Stomach smooth muscle (tissue), 2 donors: ENCODE measurements at regions not wholly inside any gene's neighbourhood (a gene's known extent, or its start where the extent isn't known, plus 50 kb on each side); places are given as distances from the start of the nearest gene placed in this dataset.

Source experiments
- H3K27ac ChIP-seq: one replicate; pipeline ENCODE4 v1.7.0; 2013; ENCODE audit warnings: mild to moderate bottlenecking, low read length, inconsistent platforms
- H3K27me3 ChIP-seq, 2 donors: one replicate each; pipeline ENCODE4 v1.7.0; 2013; ENCODE audit warnings: low read length in 2 of 2; ENCODE audit not compliant: insufficient read depth in 2 of 2, control insufficient read depth in 1 of 2
- H3K36me3 ChIP-seq, 2 donors: one replicate each; pipeline ENCODE4 v1.7.0; 2013; ENCODE audit warnings: low read length in 2 of 2; ENCODE audit not compliant: control insufficient read depth in 2 of 2, insufficient read depth in 2 of 2
- H3K4me1 ChIP-seq: one replicate; pipeline ENCODE4 v1.7.0; 2013; ENCODE audit warnings: low read length; ENCODE audit not compliant: control insufficient read depth, insufficient read depth
- H3K4me3 ChIP-seq, 2 donors: one replicate each; pipeline ENCODE4 v1.7.0; 2013; ENCODE audit warnings: low read length in 2 of 2
- H3K9ac ChIP-seq, 2 donors: one replicate each; pipeline ENCODE4 v1.7.0; 2013; ENCODE audit warnings: low read length in 2 of 2, mild to moderate bottlenecking in 1 of 2
- H3K9me3 ChIP-seq, 2 donors: one replicate each; pipeline ENCODE4 v1.7.0; 2013; ENCODE audit warnings: low read length in 2 of 2; ENCODE audit not compliant: control insufficient read depth in 2 of 2
- donor health status: healthy.
- donor health status: Pancreatic carcinoma.

DNA sequence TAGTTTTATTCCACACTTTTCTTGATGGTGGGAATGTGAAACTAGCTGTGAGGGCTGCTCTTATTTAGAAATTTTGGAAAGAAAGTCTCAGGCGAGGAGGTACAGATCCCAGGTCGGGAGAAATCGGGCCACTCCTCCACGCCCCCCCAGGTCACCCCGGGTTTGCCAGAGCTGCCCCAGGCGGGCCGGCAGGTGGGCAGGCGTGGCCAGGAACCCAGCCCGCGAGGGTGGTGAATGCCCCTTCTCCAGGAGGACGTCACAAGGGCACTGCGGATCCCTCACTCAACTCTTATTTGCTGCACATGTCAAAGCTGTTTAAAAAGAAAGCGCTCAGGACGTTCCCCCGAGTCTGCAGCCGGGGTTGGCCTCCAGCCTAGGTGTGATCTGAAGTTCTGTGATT, 60.5 kb upstream of the SLCO4A1 start:
- Histone ChIP-seq H3K4me1 (peaks cover 24% of the 10 kb centered on the region), H3K27me3 (peaks cover 42 to 45% of the 10 kb centered on the region in 2 donors), H3K4me3 (peak overlapping the region in 1 of 2 donors; percentile 47), H3K9ac (no peak overlapping the region), H3K27ac (no peak overlapping the region), H3K36me3 (no peaks in the 10 kb centered on the region), H3K9me3 (no peaks in the 10 kb centered on the region)

DNA sequence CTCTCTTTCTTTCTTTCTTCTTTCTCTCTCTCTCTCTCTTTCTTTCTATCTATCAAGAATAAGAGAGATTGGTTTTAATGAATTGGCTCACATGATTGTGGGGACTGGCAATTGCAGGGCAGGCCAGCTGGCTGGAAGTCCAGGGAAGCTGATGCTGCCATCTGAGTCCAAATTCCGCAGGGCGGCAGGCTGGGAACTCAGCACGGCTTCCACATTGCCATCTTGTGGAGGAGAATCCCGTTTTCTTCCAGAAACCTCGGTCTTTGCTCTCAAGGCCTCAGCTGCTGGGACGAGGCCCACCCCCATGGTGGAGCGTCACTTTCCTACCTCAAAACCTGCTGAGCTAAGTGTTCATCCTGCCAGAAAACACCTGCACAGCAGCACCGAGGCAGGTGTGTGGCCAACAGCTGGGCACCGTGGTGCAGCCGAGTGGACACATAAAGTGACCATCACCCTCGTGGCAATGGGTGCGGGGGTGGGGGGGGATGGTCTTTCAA, 58.8 kb upstream of the SLCO4A1 start:
- no peaks in the 10 kb centered on the region for H3K36me3 ChIP-seq
- peaks cover 47 to 58% of the 10 kb centered on the region in 2 donors for H3K27me3 ChIP-seq

DNA sequence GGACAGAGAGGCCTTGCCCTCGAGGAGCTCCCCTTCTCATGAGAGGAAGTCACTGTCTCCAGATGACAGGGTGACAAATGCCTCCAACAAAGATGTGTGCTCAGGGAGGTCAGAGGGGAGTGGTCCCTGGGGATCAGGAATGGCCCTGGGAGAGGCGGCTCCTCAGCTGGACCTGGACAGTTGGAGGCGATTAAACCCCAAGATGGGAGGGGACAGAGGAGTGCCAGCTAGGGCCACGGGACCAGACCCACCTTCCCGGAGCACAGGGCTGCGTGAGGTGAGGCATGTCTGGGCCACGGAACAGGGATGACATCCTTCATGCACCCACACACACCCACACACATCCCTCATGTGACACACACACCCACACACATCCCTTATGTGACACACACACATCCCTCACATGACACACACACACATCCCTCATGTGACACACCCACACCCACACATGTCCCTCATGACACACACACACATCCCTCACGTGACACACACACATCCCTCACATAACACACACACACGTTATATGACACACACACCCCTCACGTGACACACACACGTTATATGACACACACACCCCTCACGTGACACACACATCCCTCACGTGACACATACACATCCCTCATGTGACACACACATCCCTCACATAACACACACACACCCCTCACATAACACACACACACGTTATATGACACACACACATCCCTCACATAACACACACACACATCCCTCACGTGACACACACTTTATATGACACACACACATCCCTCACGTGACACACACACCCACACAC, 57.4 kb upstream of the SLCO4A1 start:
- no peak overlapping the region for H3K27ac ChIP-seq

More for the DNA sequence above, 58.8 kb upstream of the SLCO4A1 start:
- Histone ChIP-seq H3K4me1 (peaks cover 21% of the 10 kb centered on the region), H3K4me3 (no peak overlapping the region), H3K27ac (no peak overlapping the region), H3K9ac (no peak overlapping the region), H3K9me3 (no peaks in the 10 kb centered on the region)

DNA sequence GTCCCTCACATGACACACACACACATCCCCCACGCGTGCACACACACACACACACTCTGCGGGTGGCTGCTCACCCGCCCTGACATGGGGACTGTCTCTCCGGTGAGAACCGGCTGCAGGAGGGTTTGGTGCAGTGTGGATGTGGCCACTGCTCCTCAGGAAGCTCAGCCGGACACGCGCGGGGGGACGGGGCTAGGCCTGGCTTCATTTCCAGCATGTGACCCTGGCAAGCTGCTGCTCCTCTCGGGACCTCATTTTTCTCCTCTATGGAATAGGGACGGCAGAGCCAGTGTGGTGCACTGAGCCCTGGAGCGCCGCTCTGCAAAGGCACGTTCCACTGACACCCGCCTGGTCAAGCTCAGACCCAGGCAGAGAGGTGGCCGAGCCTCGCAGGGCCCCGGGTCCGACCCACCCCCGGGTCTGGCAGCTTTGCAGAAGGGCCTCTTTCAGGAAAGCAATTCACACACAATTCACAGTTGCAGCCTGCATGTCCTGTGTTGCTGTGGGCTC, 56.8 kb upstream of the SLCO4A1 start:
- H3K9me3 ChIP-seq, result no peaks in the 10 kb centered on the region
- no peak overlapping the region for H3K9ac ChIP-seq
- no peaks in the 10 kb centered on the region for H3K36me3 ChIP-seq
- no peak overlapping the region for H3K27ac ChIP-seq
- peaks cover 52 to 61% of the 10 kb centered on the region in 2 donors for H3K27me3 ChIP-seq
- peaks cover 21% of the 10 kb centered on the region for H3K4me1 ChIP-seq
- H3K4me3 ChIP-seq, result no peak overlapping the region

More for the DNA sequence above, 57.4 kb upstream of the SLCO4A1 start:
- Histone ChIP-seq H3K9me3 (no peaks in the 10 kb centered on the region), H3K27me3 (peaks cover 52 to 64% of the 10 kb centered on the region in 2 donors), H3K4me1 (peaks cover 21% of the 10 kb centered on the region), H3K4me3 (no peak overlapping the region), H3K9ac (no peak overlapping the region), H3K36me3 (no peaks in the 10 kb centered on the region)

DNA sequence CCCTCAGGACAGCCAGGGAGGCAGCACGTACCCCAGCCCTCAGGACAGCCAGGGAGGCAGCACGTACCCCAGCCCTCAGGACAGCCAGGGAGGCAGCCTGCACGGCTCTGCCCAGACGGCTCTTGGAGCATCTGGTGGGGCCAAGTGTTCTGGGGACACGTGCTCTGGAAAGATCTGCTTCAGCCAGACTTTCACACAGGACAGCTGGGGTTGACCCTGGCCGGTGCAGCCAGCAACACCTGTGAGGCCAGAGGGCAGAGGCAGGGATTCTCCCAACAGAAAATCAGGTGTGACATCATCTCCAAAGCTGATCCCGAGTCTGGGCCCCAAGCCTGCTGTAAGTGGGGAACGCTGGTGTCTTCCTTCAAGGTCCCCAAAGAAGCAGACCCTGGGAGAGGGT, 55.5 kb upstream of the SLCO4A1 start:
- peaks cover 49 to 50% of the 10 kb centered on the region in 2 donors for H3K27me3 ChIP-seq
- no peak overlapping the region for H3K27ac ChIP-seq
- no peaks in the 10 kb centered on the region for H3K36me3 ChIP-seq
- H3K9me3 ChIP-seq, result no peaks in the 10 kb centered on the region
- H3K9ac ChIP-seq, result no peak overlapping the region
- peaks cover 16% of the 10 kb centered on the region for H3K4me1 ChIP-seq
- H3K4me3 ChIP-seq, result no peak overlapping the region

DNA sequence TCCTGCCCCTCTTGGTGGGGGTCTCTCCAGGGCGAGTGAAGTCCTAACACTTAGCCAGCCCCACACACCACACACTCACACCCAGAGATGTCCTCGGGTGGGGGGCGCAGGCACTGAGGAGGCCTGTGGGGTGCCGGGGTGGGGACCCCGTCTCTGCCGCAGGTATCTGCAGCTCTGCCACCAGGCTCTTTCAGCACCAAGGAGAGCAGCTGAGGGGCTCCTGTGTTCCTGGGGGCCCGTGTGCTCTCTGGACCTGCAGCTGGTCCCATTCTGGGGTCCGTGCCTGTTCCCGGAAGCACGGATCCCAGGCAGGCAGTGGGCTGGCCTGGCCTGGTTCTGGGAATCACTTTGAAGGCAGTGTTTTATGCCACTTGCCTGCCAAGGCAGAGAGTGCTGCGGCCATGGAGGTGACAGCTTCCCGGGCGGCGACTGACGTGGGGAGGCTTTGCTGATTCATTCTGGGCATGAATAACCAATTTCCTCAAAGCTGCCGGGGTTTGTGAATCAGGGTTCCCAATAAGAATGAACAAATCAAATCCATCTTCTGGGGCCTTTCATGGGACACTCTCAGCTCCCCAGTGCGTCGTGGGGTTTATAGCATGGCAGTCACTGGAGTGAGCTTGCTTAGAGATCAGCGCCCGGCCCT, 54.4 kb upstream of the SLCO4A1 start:
- Histone ChIP-seq H3K27me3 (peaks cover 53 to 54% of the 10 kb centered on the region in 2 donors), H3K9ac (no peak overlapping the region), H3K36me3 (no peaks in the 10 kb centered on the region), H3K4me1 (peaks cover 6% of the 10 kb centered on the region), H3K4me3 (no peak overlapping the region), H3K9me3 (no peaks in the 10 kb centered on the region), H3K27ac (no peak overlapping the region)

DNA sequence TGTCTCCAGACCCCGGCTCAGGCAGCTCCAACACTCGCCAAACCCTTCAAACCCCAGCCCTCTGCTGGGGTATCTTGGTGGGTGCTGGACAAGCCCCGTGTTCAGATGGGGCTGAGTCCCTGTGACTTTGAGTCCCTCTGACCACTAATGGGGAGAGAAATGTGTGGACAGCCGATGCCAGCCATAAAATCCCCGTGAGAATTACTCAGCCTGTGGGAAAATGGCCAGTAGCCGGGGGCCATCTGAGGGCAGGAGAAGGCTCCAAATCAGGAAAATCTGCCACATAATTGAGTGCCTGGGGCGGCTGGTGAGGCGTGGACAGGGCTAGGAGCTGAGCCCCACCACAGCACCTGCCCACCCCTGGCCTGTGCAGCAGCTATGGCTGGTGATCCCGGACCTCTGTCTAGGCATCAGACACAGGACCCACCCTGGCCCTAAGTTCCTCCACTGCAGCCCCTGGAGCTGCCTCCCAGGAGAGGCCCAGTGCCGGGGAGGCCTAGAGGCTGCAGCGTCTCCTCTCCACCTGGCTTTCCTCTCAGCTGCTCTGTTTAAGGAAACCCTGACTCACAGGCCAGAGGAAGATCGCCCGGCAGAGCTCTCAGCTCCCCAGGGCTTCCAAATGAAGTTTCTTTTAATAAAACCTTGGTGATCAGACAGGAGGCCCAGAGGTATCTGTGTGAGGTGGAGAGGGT, 53.7 kb upstream of the SLCO4A1 start:
- Histone ChIP-seq H3K9ac (no peak overlapping the region), H3K9me3 (no peaks in the 10 kb centered on the region), H3K27ac (no peak overlapping the region), H3K4me3 (no peak overlapping the region), H3K27me3 (peaks cover 57 to 58% of the 10 kb centered on the region in 2 donors), H3K36me3 (no peaks in the 10 kb centered on the region), H3K4me1 (peaks cover 5% of the 10 kb centered on the region)

DNA sequence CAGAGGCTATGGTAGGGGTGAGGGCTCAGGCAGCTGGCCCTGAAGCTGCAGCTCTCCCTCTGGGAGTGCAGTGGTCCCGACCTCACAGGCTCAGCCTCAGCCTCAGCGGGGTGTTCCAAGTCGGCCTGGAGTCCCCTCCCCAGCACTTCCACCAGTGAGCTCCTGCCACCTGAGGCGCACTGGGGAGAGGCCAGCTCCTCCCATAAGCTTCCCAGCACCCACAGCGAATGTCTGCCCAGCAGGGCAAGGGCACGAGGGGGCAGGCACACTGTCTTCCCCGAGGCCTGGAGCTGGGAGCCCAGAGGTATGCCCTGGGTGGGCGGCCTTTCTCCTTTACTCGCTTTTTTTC, 53.2 kb upstream of the SLCO4A1 start:
- H3K9me3 ChIP-seq, result no peaks in the 10 kb centered on the region
- H3K9ac ChIP-seq, result no peak overlapping the region
- peaks cover 3% of the 10 kb centered on the region for H3K4me1 ChIP-seq
- H3K27me3 ChIP-seq, result peaks cover 56 to 60% of the 10 kb centered on the region in 2 donors
- no peaks in the 10 kb centered on the region for H3K36me3 ChIP-seq
- H3K4me3 ChIP-seq, result no peak overlapping the region
- H3K27ac ChIP-seq, result no peak overlapping the region

DNA sequence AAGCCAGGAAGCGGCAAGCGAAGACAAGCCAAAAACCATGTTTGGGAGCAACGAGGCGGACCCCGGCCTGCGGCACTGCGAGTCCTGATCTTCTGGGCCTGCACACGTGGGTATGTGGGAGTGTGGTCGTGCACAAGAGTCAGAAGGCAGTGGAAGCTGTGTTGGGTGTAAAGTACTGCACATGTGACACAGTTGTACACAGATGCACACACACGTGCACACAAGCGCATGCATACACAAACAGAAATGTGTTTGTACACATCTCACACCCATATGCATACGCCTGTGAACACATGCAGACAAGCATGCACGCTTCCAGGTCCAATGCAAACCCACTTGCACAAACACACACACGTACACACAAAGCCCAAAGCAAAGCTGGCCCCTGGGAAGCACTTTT, 52.6 kb upstream of the SLCO4A1 start:
- H3K36me3 ChIP-seq, result no peaks in the 10 kb centered on the region
- H3K27ac ChIP-seq, result no peak overlapping the region
- peaks cover 3% of the 10 kb centered on the region for H3K4me1 ChIP-seq
- H3K9ac ChIP-seq, result no peak overlapping the region
- no peak overlapping the region for H3K4me3 ChIP-seq
- no peaks in the 10 kb centered on the region for H3K9me3 ChIP-seq
- peaks cover 56 to 60% of the 10 kb centered on the region in 2 donors for H3K27me3 ChIP-seq

DNA sequence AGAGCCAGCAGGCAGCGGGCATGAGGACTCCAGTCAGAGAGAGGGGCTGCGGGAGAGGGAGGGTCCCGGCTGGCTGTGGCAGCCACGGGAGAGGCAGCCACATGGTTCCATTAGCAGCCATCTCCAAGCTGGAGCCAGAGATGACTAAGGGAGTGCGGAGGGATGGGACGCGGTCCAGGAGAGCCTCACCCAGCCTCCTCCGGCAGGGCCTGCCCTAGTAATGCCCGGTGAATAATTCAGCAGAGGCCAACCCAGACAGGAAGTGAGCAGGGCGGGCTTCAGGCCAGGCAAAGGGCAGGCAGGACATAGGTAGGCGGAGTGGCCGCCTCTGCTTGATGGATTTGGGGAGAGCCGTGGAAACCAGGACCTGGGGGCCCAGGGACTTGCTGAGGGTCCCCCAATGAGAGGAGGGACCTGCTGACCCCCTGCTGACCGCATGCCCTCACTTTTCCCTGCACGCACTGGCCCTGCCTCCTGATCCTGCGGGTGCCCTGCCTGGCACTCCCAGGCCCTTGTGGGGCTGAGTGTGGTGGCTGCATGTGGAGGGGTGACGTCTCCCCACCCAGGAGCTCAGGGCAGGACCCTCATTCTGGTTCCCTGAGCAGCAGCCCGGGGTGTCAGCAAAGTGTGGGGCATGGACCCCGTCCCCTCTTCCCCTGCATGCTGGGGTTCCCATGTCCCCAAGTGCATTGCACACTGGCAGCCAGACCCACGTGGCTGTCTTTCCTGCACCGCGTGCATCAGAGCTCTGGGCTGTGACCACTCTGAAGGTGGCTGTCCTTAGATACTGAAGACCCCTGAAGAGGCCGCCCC, 51.8 kb upstream of the SLCO4A1 start:
- Histone ChIP-seq H3K36me3 (no peaks in the 10 kb centered on the region), H3K9ac (no peak overlapping the region), H3K27ac (no peak overlapping the region), H3K9me3 (no peaks in the 10 kb centered on the region), H3K4me3 (no peak overlapping the region), H3K4me1 (peaks cover 4% of the 10 kb centered on the region), H3K27me3 (peaks cover 59 to 62% of the 10 kb centered on the region in 2 donors)
